Keratinocyte (primary cell): ENCODE measurements at regions not wholly inside any gene's neighbourhood (a gene's known extent, or its start where the extent isn't known, plus 50 kb on each side); places are given as distances from the start of the nearest gene placed in this dataset.

Experiments
- EZH2 ChIP-seq: IDR thresholded peaks from one replicate; pipeline ENCODE4 v1.6.1; 2012; ENCODE audit warnings: inconsistent platforms, mild to moderate bottlenecking, low read length, moderate library complexity
- TF ChIP-seq, protein P1 (sequence below), 3 experiments: IDR thresholded peaks in 1 of 3; conservative IDR thresholded peaks in 1 of 3; optimal IDR thresholded peaks in 1 of 3; 2 replicates in 2 of 3; 3 replicates in 1 of 3; pipeline versions ENCODE3 to v1.5.1; 2011; ENCODE audit warnings: low read length in 3 of 3, mild to moderate bottlenecking in 3 of 3, moderate library complexity in 2 of 3, control low read depth in 1 of 3, inconsistent platforms in 1 of 3; ENCODE audit not compliant: insufficient read depth in 2 of 3; ENCODE audit errors: extremely low read depth in 1 of 3

DNA sequence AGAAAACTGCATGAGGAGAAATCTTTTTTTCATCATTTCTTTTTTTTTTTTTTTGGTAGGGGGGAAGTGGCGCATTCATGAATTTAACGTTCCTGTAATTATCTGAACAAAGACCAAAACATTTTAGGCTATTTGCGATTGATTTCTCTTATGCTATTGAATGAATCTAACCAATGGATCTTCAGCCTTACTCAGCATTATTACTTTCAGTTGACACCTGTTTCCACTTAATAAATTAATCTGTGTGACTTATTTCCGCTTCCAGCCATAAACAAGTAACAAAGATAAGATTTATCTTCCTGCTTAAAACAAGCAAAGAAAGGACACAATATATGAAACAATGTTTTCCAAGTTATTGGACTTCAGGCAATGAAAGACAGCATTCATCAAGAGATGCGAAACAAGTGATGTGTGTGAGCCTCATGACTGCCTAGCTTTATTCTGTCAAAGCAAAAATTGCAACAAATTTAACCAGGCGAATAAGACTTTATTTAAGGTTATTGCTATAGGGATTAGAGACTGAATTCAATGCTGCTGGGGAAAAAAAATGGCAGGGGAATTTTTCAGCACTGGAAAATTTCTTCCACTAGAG lies 1026.9 kb downstream of the LRFN5 start:
- TF ChIP-seq, protein P1, sequence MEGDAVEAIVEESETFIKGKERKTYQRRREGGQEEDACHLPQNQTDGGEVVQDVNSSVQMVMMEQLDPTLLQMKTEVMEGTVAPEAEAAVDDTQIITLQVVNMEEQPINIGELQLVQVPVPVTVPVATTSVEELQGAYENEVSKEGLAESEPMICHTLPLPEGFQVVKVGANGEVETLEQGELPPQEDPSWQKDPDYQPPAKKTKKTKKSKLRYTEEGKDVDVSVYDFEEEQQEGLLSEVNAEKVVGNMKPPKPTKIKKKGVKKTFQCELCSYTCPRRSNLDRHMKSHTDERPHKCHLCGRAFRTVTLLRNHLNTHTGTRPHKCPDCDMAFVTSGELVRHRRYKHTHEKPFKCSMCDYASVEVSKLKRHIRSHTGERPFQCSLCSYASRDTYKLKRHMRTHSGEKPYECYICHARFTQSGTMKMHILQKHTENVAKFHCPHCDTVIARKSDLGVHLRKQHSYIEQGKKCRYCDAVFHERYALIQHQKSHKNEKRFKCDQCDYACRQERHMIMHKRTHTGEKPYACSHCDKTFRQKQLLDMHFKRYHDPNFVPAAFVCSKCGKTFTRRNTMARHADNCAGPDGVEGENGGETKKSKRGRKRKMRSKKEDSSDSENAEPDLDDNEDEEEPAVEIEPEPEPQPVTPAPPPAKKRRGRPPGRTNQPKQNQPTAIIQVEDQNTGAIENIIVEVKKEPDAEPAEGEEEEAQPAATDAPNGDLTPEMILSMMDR (optimal IDR thresholded peaks at IDR 0.05 in 1 of 3, IDR thresholded peaks at IDR 0.05 in 1 of 3, conservative IDR thresholded peaks at IDR 0.05 in 1 of 3; ENCODE audit: extremely low read depth in 1 of 3, insufficient read depth in 2 of 3, low read length in 3 of 3) = no peak
- no peak for TF ChIP-seq EZH2
